ENCODE measurements at regions not wholly inside any gene's neighbourhood (a gene's known extent, or its start where the extent isn't known, plus 50 kb on each side); places are given as distances from the start of the nearest gene placed in this dataset.

- TF ChIP-seq RFX5 (IDR thresholded peaks at IDR 0.05; ENCODE audit: borderline replicate concordance, low read depth, low read length) (no peak), SP2 (IDR thresholded peaks at IDR 0.05; ENCODE audit: low read length) (no peak)
These were observed 88.4 kb upstream of the FGF3 start for GRCh38 chr11:69907611-69908010.
